ENCODE measurements at regions not wholly inside any gene's neighbourhood (a gene's known extent, or its start where the extent isn't known, plus 50 kb on each side); places are given as distances from the start of the nearest gene placed in this dataset.

GRCh38 chr3:150217691-150218090 is 190.4 kb upstream of the TSC22D2 start:
- H3K27ac ChIP-seq (ENCODE audit: insufficient read depth, low read length) = no peak overlapping the region
- H2AK9ac ChIP-seq (replicated peaks; ENCODE audit: low read depth, low read length, poor library complexity) = no peak overlapping the region
- CTCF ChIA-PET = interaction anchor here (1.5 kb wide), 1 partner anchor 10 kb away, joined by 6 read pairs; no protein-coding TSS in a partner anchor
- no peak overlapping the region for H3K4ac ChIP-seq (ENCODE audit: low read depth, low read length)
- BruUV-seq (replicated peaks) = no TSS peak
- no peak overlapping the region for H2BK120ac ChIP-seq (ENCODE audit: low read depth, low read length)
- no peak overlapping the region for H4K91ac ChIP-seq (ENCODE audit: insufficient read depth, low read depth, low read length)
- H3K9ac ChIP-seq (ENCODE audit: low read depth, low read length) = no peak overlapping the region
- H4K5ac ChIP-seq (ENCODE audit: low read depth, low read length) = no peak overlapping the region
- intact Hi-C loops (cut with micrococcal nuclease) = no loop called here
- DNase-seq (no peak), ATAC-seq (ENCODE audit: low read depth) (no peak)
- H3K56ac ChIP-seq (ENCODE audit: extremely low read depth, insufficient read depth, low read length) = no peak overlapping the region
- H3K4me2 ChIP-seq (ENCODE audit: low read depth, low read length) = no peak overlapping the region
- H3K14ac ChIP-seq (replicated peaks; ENCODE audit: low read depth, low read length) = no peak overlapping the region
- H3K79me1 ChIP-seq (ENCODE audit: low read depth in 1 of 2, low read length in 2 of 2) = no peaks in the 10 kb centered on the region
- no peak overlapping the region for H3K23ac ChIP-seq (ENCODE audit: low read depth, low read length)
- H3K4me1 ChIP-seq (ENCODE audit: control insufficient read depth, insufficient read depth, low read length) = peaks cover 8% of the 10 kb centered on the region
- POLR2A ChIA-PET (ENCODE audit: unreplicated experiment) = no interaction called here
- no peaks in the 10 kb centered on the region for H3K36me3 ChIP-seq (ENCODE audit: control insufficient read depth, insufficient read depth, low read length)
- H3K4me3 ChIP-seq (ENCODE audit: insufficient read depth, low read depth, low read length) = no peak overlapping the region
- no peak overlapping the region for H4K8ac ChIP-seq (ENCODE audit: low read depth in 2 of 2, low read length in 2 of 2)
- no peak overlapping the region for H2BK5ac ChIP-seq (ENCODE audit: low read depth, low read length, poor library complexity, severe bottlenecking)
- H4K20me1 ChIP-seq (ENCODE audit: insufficient read depth, low read length) = no peaks in the 10 kb centered on the region
- no peaks in the 10 kb centered on the region for H3K27me3 ChIP-seq (ENCODE audit: control insufficient read depth, insufficient read depth, low read length)
- no peak overlapping the region for H2AFZ ChIP-seq (replicated peaks; ENCODE audit: low read length, poor library complexity)
- H3K18ac ChIP-seq (ENCODE audit: low read depth, low read length) = no peak overlapping the region
- in situ Hi-C loops (cut with MboI; ENCODE audit: low sequenced_read_pairs) = no loop called here
- no peak overlapping the region for H2AK5ac ChIP-seq (ENCODE audit: low read depth, low read length)
- peaks cover 9% of the 10 kb centered on the region for H3K9me1 ChIP-seq (ENCODE audit: insufficient read depth, low read length)
- H2BK15ac ChIP-seq (ENCODE audit: low read depth, low read length) = no peak overlapping the region
- H3K9me3 ChIP-seq (ENCODE audit: control insufficient read depth, insufficient read depth, low read length) = peaks cover 3% of the 10 kb centered on the region; the same call in 1 of the 2 replicates
- WGBS, 2 experiments (ENCODE audit: extremely low coverage in 2 of 2, insufficient read length in 1 of 2) = no CpG with 5 or more reads among the region's 4 CpGs
- no peak for TF ChIP-seq RAD21 (IDR thresholded peaks at IDR 0.05; ENCODE audit: low read length)
- no peak for TF ChIP-seq MXI1 (IDR thresholded peaks at IDR 0.05; ENCODE audit: borderline replicate concordance, low read depth, low read length)
- TF ChIP-seq MAZ (IDR thresholded peaks at IDR 0.05; ENCODE audit: borderline replicate concordance, low read depth, low read length) = no peak
- no peak overlapping the region for H2BK20ac ChIP-seq (ENCODE audit: low read depth, low read length)
- dilution Hi-C loops (cut with HindIII; ENCODE audit: low sequenced_read_pairs, unreplicated experiment) = no loop called here

Data from IMR-90 (cell line).